CD4-positive, alpha-beta T cell (primary cell): ENCODE measurements at regions not wholly inside any gene's neighbourhood (a gene's known extent, or its start where the extent isn't known, plus 50 kb on each side); places are given as distances from the start of the nearest gene placed in this dataset.

Source experiments
- ATAC-seq: fragments of 200-7000 bp; cut with Tn5 transposase; one replicate; pipeline ENCODE4 v1.10.0; 2022; ENCODE audit warnings: mild to moderate bottlenecking; ENCODE audit not compliant: poor library complexity
- CTCF ChIA-PET: fragments of 350-600 bp; sonication (Branson Sonifier 250); formaldehyde crosslinking; loops from one replicate; lab custom pipeline; 2021; ENCODE audit warnings: antibody characterized with exemption, inconsistent platforms; lab: Charles Lee
- POLR2A ChIA-PET: fragments of 350-600 bp; sonication (Branson Sonifier 250); formaldehyde crosslinking; loops from one replicate; lab custom pipeline; 2021; ENCODE audit warnings: antibody characterized with exemption, inconsistent platforms; lab: Charles Lee
- DNase-seq, 14 experiments: peaks; one replicate each; pipeline ENCODE4 v3.0.0-alpha.2; 2013 to 2020; ENCODE audit warnings: mixed read lengths in 2 of 14
- H3K27ac ChIP-seq, 2 donors: one replicate each; pipeline versions ENCODE4 v1.5.1 to v1.7.0; 2013; ENCODE audit warnings: low read length in 2 of 2, low read depth in 1 of 2, mild to moderate bottlenecking in 1 of 2
- H3K27me3 ChIP-seq, 2 experiments: 1 replicate in 1 of 2; 2 replicates in 1 of 2; pipeline versions ENCODE4 v1.6.1 to v1.7.0; 2013; ENCODE audit warnings: low read length in 2 of 2, control low read depth in 1 of 2, mild to moderate bottlenecking in 1 of 2, moderate library complexity in 1 of 2; ENCODE audit not compliant: insufficient read depth in 2 of 2, control insufficient read depth in 1 of 2
- H3K36me3 ChIP-seq: one replicate; pipeline ENCODE4 v1.6.1; 2013; ENCODE audit warnings: low read length, control low read depth; ENCODE audit not compliant: insufficient read depth
- H3K4me1 ChIP-seq: one replicate; pipeline ENCODE4 v1.6.1; 2013; ENCODE audit warnings: low read length, control low read depth; ENCODE audit not compliant: insufficient read depth
- H3K4me3 ChIP-seq: one replicate; pipeline ENCODE4 v1.5.1; 2013; ENCODE audit warnings: mild to moderate bottlenecking, low read length, moderate library complexity
- H3K9me3 ChIP-seq, 2 experiments: 1 replicate in 1 of 2; 2 replicates in 1 of 2; pipeline versions ENCODE4 v1.6.1 to v1.7.0; 2013; ENCODE audit warnings: low read length in 2 of 2, mild to moderate bottlenecking in 2 of 2, control low read depth in 1 of 2, moderate library complexity in 1 of 2; ENCODE audit not compliant: control insufficient read depth in 1 of 2, insufficient read depth in 1 of 2
- H3K27ac Mint-ChIP-seq: one replicate; pipeline ENCODE4 v1.8.0; 2020; ENCODE audit warnings: mixed read lengths
- H3K27me3 Mint-ChIP-seq: one replicate; pipeline ENCODE4 v1.8.0; 2021; ENCODE audit warnings: mixed read lengths
- H3K36me3 Mint-ChIP-seq: one replicate; pipeline ENCODE4 v1.8.0; 2021; ENCODE audit warnings: low read depth, mixed read lengths
- H3K4me1 Mint-ChIP-seq: one replicate; pipeline ENCODE4 v1.8.0; 2021; ENCODE audit warnings: low read depth, mixed read lengths
- H3K4me3 Mint-ChIP-seq: one replicate; pipeline ENCODE4 v1.8.0; 2020; ENCODE audit warnings: mild to moderate bottlenecking, mixed read lengths
- H3K9me3 Mint-ChIP-seq: one replicate; pipeline ENCODE4 v1.8.0; 2020; ENCODE audit warnings: mixed read lengths
- CTCF ChIP-seq: fragments of 200-600 bp; IDR thresholded peaks from one replicate; pipeline ENCODE4 v1.8.0; 2022; ENCODE audit warnings: antibody characterized with exemption, mild to moderate bottlenecking
- intact Hi-C, 2 experiments: fragments of 100-400 bp; cut with DNase I in 1 of 2; cut with micrococcal nuclease in 1 of 2; formaldehyde crosslinking; loops; one replicate each; pipeline versions ENCODE4 v1.15.1 to v1.9.0; 2023 to 2025; cut with DNase I, micrococcal nuclease

DNA sequence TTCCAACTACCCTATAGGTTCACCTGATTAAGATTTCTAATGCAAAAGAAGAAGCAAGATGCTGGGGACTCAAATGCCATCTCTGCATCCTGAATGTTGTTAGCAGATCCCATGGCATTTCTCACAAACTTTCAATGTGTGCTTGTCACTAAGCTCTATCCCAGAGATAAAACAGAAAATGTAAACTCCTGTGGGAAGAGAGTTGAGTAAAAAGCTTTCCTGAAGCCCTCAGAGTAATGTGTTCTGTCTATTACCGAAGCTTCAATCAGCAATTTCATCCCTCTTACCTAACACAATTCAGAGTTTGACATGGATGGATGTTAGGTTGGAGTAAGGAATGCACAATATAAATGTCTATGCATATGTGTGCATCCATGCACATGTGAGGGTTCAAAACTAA, 829.9 kb upstream of the PRMT6 start:
- Histone ChIP-seq H3K27ac (no peak overlapping the region), H3K4me3 (no peak overlapping the region), H3K27me3 (no peaks in the 10 kb centered on the region), H3K4me1 (no peaks in the 10 kb centered on the region), H3K36me3 (no peaks in the 10 kb centered on the region), H3K9me3 (no peaks in the 10 kb centered on the region)
- ChIA-PET POLR2A (no interaction called here), CTCF (no interaction called here)
- Mint-ChIP-seq H3K27me3 (no peaks in the 10 kb centered on the region), H3K9me3 (peaks cover 11% of the 10 kb centered on the region), H3K4me1 (no peaks in the 10 kb centered on the region), H3K27ac (no peak overlapping the region), H3K36me3 (no peaks in the 10 kb centered on the region), H3K4me3 (no peak overlapping the region)
- TF ChIP-seq CTCF, result no peak
- ATAC-seq (no peak), DNase-seq (no peak)
- intact Hi-C loops, result no loop called here

DNA sequence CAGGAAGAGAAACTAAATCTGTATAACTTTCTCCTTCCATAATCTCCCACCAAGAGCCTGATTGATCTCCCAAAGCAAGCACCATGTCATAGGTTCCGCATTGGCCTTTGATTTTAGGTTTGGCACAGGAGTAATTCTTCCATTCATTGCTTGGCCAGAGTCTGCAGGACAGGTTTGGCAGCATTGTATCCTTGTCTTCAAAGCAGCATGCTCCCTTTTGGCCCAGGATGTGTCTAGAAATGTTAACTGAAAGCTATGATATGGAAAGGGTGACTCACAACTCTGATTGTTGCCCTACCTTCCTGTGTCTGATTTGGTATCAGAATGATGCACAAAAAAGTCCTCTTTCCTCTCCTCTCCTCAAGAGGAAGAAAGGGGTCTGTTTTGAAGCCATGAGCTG, 824.3 kb upstream of the PRMT6 start:
- Histone ChIP-seq H3K27me3 (no peaks in the 10 kb centered on the region), H3K36me3 (no peaks in the 10 kb centered on the region), H3K27ac (no peak overlapping the region), H3K4me3 (no peak overlapping the region), H3K9me3 (peaks cover 0 to 4% of the 10 kb centered on the region in 2 experiments), H3K4me1 (no peaks in the 10 kb centered on the region)
- Mint-ChIP-seq H3K27me3 (no peaks in the 10 kb centered on the region), H3K27ac (no peak overlapping the region), H3K36me3 (no peaks in the 10 kb centered on the region), H3K4me3 (no peak overlapping the region), H3K9me3 (peaks cover 19% of the 10 kb centered on the region), H3K4me1 (no peaks in the 10 kb centered on the region)
- DNase-seq, result no peak
- no peak for ATAC-seq
- intact Hi-C loops, result no loop called here
- ChIA-PET POLR2A (no interaction called here), CTCF (no interaction called here)
- TF ChIP-seq CTCF, result no peak

- Mint-ChIP-seq H3K4me1 (no peaks in the 10 kb centered on the region), H3K27me3 (no peaks in the 10 kb centered on the region), H3K36me3 (no peaks in the 10 kb centered on the region), H3K27ac (no peak overlapping the region), H3K4me3 (no peak overlapping the region), H3K9me3 (peaks cover 20% of the 10 kb centered on the region)
- TF ChIP-seq CTCF, result no peak
- Histone ChIP-seq H3K27me3 (no peaks in the 10 kb centered on the region), H3K9me3 (peaks cover 0 to 4% of the 10 kb centered on the region in 2 experiments), H3K4me3 (no peak overlapping the region), H3K36me3 (no peaks in the 10 kb centered on the region), H3K4me1 (no peaks in the 10 kb centered on the region), H3K27ac (no peak overlapping the region)
- intact Hi-C loops, result no loop called here
- DNase-seq (no peak), ATAC-seq (no peak)
- ChIA-PET CTCF (no interaction called here), POLR2A (no interaction called here)
Observed at GRCh38 chr1:106233511-106233910, 823.0 kb upstream of the PRMT6 start.
